GM12878 (cell line): ENCODE measurements at regions not wholly inside any gene's neighbourhood (a gene's known extent, or its start where the extent isn't known, plus 50 kb on each side); places are given as distances from the start of the nearest gene placed in this dataset.

Source experiments
- ATAC-seq: fragments of 200-7000 bp; cut with Tn5 transposase; 3 replicates; pipeline ENCODE4 v1.9.1; 2020; ENCODE audit warnings: mild to moderate bottlenecking, moderate library complexity
- BruUV-seq: library from RNA; stranded (reverse); fragments of 400-500 nt; replicated peaks from 2 replicates; lab custom pipeline; 2021; lab: Mats Ljungman, UMichigan
- CTCF ChIA-PET: fragments of 300-600 bp; sonication (Branson Sonifier 250); formaldehyde crosslinking; extraction: SDS; loops from one replicate; lab custom pipeline; 2021; ENCODE audit warnings: inconsistent platforms; lab: Yijun Ruan, JAX
- POLR2A ChIA-PET: fragments of 350-600 bp; formaldehyde crosslinking; extraction: SDS; loops from one replicate; lab custom pipeline; 2021; ENCODE audit warnings: inconsistent platforms; lab: Charles Lee
- RAD21 ChIA-PET: fragments of 300-600 bp; sonication (Branson Sonifier 250); formaldehyde crosslinking; loops from one replicate; lab custom pipeline; 2023; ENCODE audit warnings: antibody characterized with exemption; ENCODE audit not compliant: unreplicated experiment; lab: Charles Lee
- SMC1A ChIA-PET: fragments of 300-600 bp; sonication (Branson Sonifier 250); formaldehyde crosslinking; loops from one replicate; lab custom pipeline; 2023; ENCODE audit not compliant: unreplicated experiment, uncharacterized antibody; lab: Charles Lee
- DNase-seq: peaks from one replicate; pipeline ENCODE4 v3.0.0-alpha.2; 2011; ENCODE audit warnings: low read depth, low spot score
- FAIRE-seq: peaks from 3 replicates; lab custom pipeline; 2011; peaks lifted over from hg19 to GRCh38; lab: Jason Lieb, UNC
- H2AFZ ChIP-seq: 2 replicates; pipeline ENCODE4 v1.6.0; 2011; ENCODE audit warnings: low read depth, low read length, control low read depth; ENCODE audit not compliant: control insufficient read depth
- H3K27ac ChIP-seq: 2 replicates; pipeline ENCODE4 v1.5.1; 2011; ENCODE audit warnings: control low read depth; ENCODE audit not compliant: control insufficient read depth, insufficient read depth
- H3K27me3 ChIP-seq, 2 experiments: replicated peaks in 1 of 2; 2 replicates each; pipeline versions ENCODE4 v1.6.0 to v1.6.1; 2011; ENCODE audit warnings: low read length in 1 of 2; ENCODE audit not compliant: control insufficient read depth in 2 of 2, insufficient read depth in 2 of 2
- H3K36me3 ChIP-seq, 2 experiments: 2 replicates each; pipeline ENCODE4 v1.5.1; 2011; ENCODE audit warnings: low read length in 1 of 2; ENCODE audit not compliant: control insufficient read depth in 2 of 2, insufficient read depth in 2 of 2
- H3K4me1 ChIP-seq: 2 replicates; pipeline ENCODE4 v1.6.1; 2011; ENCODE audit warnings: mild to moderate bottlenecking, low read length, moderate library complexity, mixed read lengths; ENCODE audit not compliant: control insufficient read depth, insufficient read depth
- H3K4me2 ChIP-seq: 2 replicates; pipeline ENCODE4 v1.6.0; 2011; ENCODE audit warnings: control low read depth; ENCODE audit not compliant: control insufficient read depth, insufficient read depth
- H3K4me3 ChIP-seq: fragments of 200-600 bp; sonication (generic); 2 replicates; pipeline ENCODE4 v1.5.1; 2016
- H3K79me2 ChIP-seq: 2 replicates; pipeline ENCODE4 v1.6.0; 2011; ENCODE audit warnings: low read length; ENCODE audit not compliant: control insufficient read depth, insufficient read depth
- H3K9ac ChIP-seq: 2 replicates; pipeline ENCODE4 v1.8.0; 2011; ENCODE audit warnings: low read length, control low read depth, mixed read lengths; ENCODE audit not compliant: control insufficient read depth, insufficient read depth
- H3K9me3 ChIP-seq: replicated peaks from 3 replicates; pipeline ENCODE4 v1.5.1; 2011; ENCODE audit warnings: mild to moderate bottlenecking, low read length; ENCODE audit not compliant: control insufficient read depth, insufficient read depth
- H4K20me1 ChIP-seq: 2 replicates; pipeline ENCODE4 v1.6.0; 2011; ENCODE audit not compliant: control insufficient read depth, insufficient read depth
- CEBPB ChIP-seq, 2 experiments: fragments of 150-350 bp in 1 of 2; IDR thresholded peaks; 2 replicates each; pipeline ENCODE4 v1.6.1; 2012 to 2014; ENCODE audit warnings: low read depth in 2 of 2, low read length in 2 of 2, borderline replicate concordance in 1 of 2, inconsistent platforms in 1 of 2
- CREM ChIP-seq: IDR thresholded peaks from 2 replicates; pipeline ENCODE4 v1.6.1; 2014; ENCODE audit warnings: antibody characterized with exemption, low read depth
- EGR1 ChIP-seq, 2 experiments: IDR thresholded peaks; 1 replicate in 1 of 2; 2 replicates in 1 of 2; pipeline ENCODE4 v1.6.1; 2011 to 2012; ENCODE audit warnings: low read depth in 2 of 2, low read length in 2 of 2, borderline replicate concordance in 1 of 2, mild to moderate bottlenecking in 1 of 2, moderate library complexity in 1 of 2
- EP300 ChIP-seq, 2 experiments: fragments of 150-350 bp in 1 of 2; IDR thresholded peaks; 2 replicates each; pipeline ENCODE4 v1.6.1; 2011 to 2012; ENCODE audit warnings: low read depth in 2 of 2, low read length in 2 of 2, borderline replicate concordance in 1 of 2, improper control_type of control experiment in 1 of 2, inconsistent platforms in 1 of 2; ENCODE audit not compliant: control insufficient read depth in 1 of 2
- KAT2A ChIP-seq: conservative IDR thresholded peaks from 2 replicates; pipeline ENCODE4 v1.6.1; 2011; ENCODE audit warnings: low read depth, low read length; ENCODE audit not compliant: control insufficient read depth
- MTA2 ChIP-seq: fragments of 450-650 bp; IDR thresholded peaks from 2 replicates; pipeline ENCODE4 v1.6.1; 2016; ENCODE audit warnings: low read depth, mild to moderate bottlenecking, moderate library complexity
- NFIC ChIP-seq: IDR thresholded peaks from 2 replicates; pipeline ENCODE4 v1.6.1; 2012; ENCODE audit warnings: low read depth, mild to moderate bottlenecking, inconsistent platforms, low read length, moderate library complexity
- NR2C2 ChIP-seq: IDR thresholded peaks from 2 replicates; pipeline ENCODE4 v1.6.1; 2011; ENCODE audit warnings: borderline replicate concordance, low read depth; ENCODE audit not compliant: control insufficient read depth, insufficient read length
- PAX8 ChIP-seq: fragments of 450-650 bp; IDR thresholded peaks from 2 replicates; pipeline ENCODE4 v1.6.1; 2017; ENCODE audit warnings: mild to moderate bottlenecking, moderate library complexity
- POLR2AphosphoS2 ChIP-seq: IDR thresholded peaks from 2 replicates; pipeline ENCODE4 v1.6.1; 2011; ENCODE audit warnings: low read depth, mild to moderate bottlenecking, low read length, improper control_type of control experiment, moderate library complexity
- RELA ChIP-seq: fragments of 450-650 bp; IDR thresholded peaks from 2 replicates; pipeline ENCODE4 v1.8.0; 2014; ENCODE audit warnings: borderline replicate concordance; ENCODE audit not compliant: partially characterized antibody
- RUNX3 ChIP-seq: IDR thresholded peaks from 2 replicates; pipeline ENCODE4 v1.6.1; 2012; ENCODE audit warnings: low read length, inconsistent platforms
- TCF12 ChIP-seq: IDR thresholded peaks from 2 replicates; pipeline ENCODE4 v1.6.1; 2011; ENCODE audit warnings: low read depth, mild to moderate bottlenecking, low read length
- YY1 ChIP-seq: IDR thresholded peaks from 2 replicates; pipeline ENCODE4 v1.6.1; 2011; ENCODE audit warnings: low read depth, mild to moderate bottlenecking, low read length
- ZSCAN29 ChIP-seq: fragments of 450-650 bp; IDR thresholded peaks from 2 replicates; pipeline ENCODE4 v1.6.1; 2017; ENCODE audit warnings: mild to moderate bottlenecking, moderate library complexity
- WGBS: methylation state at CpG from one replicate; pipeline ENCODE4 v1.1.6; 2016; ENCODE audit warnings: low lambda C conversion rate; ENCODE audit not compliant: insufficient replicate concordance, insufficient coverage; ENCODE audit errors: missing lambda C conversion rate; 5-methylcytosine and 5-hydroxymethylcytosine counted together
- in situ Hi-C: fragments of 300-500 bp; cut with MboI; formaldehyde crosslinking; loops from 9 replicates; pipeline ENCODE4 v1.14.3; 2018; ENCODE audit warnings: mixed read lengths
- intact Hi-C: fragments of 100-400 bp; cut with micrococcal nuclease; formaldehyde crosslinking; loops from one replicate; pipeline ENCODE4 v1.14.2; 2022; ENCODE audit not compliant: unreplicated experiment
- TF ChIP-seq, protein P1 (sequence below): fragments of 450-650 bp; conservative IDR thresholded peaks from 2 replicates; pipeline ENCODE4 v1.6.1; 2017; ENCODE audit warnings: mild to moderate bottlenecking, moderate library complexity
- TF ChIP-seq, protein P2 (sequence below): fragments of 450-650 bp; IDR thresholded peaks from 2 replicates; pipeline ENCODE4 v1.6.1; 2017; ENCODE audit warnings: mild to moderate bottlenecking, moderate library complexity
- TF ChIP-seq, protein P3 (sequence below): IDR thresholded peaks from 2 replicates; pipeline ENCODE4 v1.6.1; 2011; ENCODE audit warnings: borderline replicate concordance, low read depth, mild to moderate bottlenecking, moderate library complexity, low read length; ENCODE audit not compliant: insufficient read depth, poor library complexity, severe bottlenecking

- no peaks in the 10 kb centered on the region for H4K20me1 ChIP-seq
- H3K27me3 ChIP-seq: no peaks in the 10 kb centered on the region
- no peak overlapping the region for H3K4me3 ChIP-seq
- no peak for DNase-seq
- no peaks in the 10 kb centered on the region for H3K9me3 ChIP-seq
- RAD21 ChIA-PET: no interaction called here
- WGBS: 57% methylated on average over 3 of the region's 3 CpGs
- in situ Hi-C loops: no loop called here
- intact Hi-C loops: no loop called here
- SMC1A ChIA-PET: no interaction called here
- H3K4me1 ChIP-seq: no peaks in the 10 kb centered on the region
- H3K9ac ChIP-seq: no peak overlapping the region
- ATAC-seq: no peak
- no peak overlapping the region for H2AFZ ChIP-seq
- FAIRE-seq: no peak
- H3K79me2 ChIP-seq: no peaks in the 10 kb centered on the region
- POLR2A ChIA-PET: no interaction called here
- no TSS peak for BruUV-seq
- TF ChIP-seq TCF12 (no peak), NR2C2 (no peak), YY1 (no peak), PAX8 (no peak), CEBPB (IDR thresholded peaks at IDR 0.05; ENCODE audit: borderline replicate concordance in 1 of 2, low read depth in 2 of 2, low read length in 2 of 2) (no peak), KAT2A (no peak), MTA2 (no peak), CREM (no peak), POLR2AphosphoS2 (no peak), EGR1 (IDR thresholded peaks at IDR 0.05; ENCODE audit: borderline replicate concordance in 1 of 2, low read depth in 2 of 2, low read length in 2 of 2) (no peak), EP300 (IDR thresholded peaks at IDR 0.05; ENCODE audit: borderline replicate concordance in 1 of 2, control insufficient read depth in 1 of 2, low read depth in 2 of 2, low read length in 2 of 2) (no peak), NFIC (no peak), ZSCAN29 (no peak), RUNX3 (no peak), RELA (no peak)
- TF ChIP-seq, protein P1, sequence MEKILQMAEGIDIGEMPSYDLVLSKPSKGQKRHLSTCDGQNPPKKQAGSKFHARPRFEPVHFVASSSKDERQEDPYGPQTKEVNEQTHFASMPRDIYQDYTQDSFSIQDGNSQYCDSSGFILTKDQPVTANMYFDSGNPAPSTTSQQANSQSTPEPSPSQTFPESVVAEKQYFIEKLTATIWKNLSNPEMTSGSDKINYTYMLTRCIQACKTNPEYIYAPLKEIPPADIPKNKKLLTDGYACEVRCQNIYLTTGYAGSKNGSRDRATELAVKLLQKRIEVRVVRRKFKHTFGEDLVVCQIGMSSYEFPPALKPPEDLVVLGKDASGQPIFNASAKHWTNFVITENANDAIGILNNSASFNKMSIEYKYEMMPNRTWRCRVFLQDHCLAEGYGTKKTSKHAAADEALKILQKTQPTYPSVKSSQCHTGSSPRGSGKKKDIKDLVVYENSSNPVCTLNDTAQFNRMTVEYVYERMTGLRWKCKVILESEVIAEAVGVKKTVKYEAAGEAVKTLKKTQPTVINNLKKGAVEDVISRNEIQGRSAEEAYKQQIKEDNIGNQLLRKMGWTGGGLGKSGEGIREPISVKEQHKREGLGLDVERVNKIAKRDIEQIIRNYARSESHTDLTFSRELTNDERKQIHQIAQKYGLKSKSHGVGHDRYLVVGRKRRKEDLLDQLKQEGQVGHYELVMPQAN: no peak
- TF ChIP-seq, protein P2, sequence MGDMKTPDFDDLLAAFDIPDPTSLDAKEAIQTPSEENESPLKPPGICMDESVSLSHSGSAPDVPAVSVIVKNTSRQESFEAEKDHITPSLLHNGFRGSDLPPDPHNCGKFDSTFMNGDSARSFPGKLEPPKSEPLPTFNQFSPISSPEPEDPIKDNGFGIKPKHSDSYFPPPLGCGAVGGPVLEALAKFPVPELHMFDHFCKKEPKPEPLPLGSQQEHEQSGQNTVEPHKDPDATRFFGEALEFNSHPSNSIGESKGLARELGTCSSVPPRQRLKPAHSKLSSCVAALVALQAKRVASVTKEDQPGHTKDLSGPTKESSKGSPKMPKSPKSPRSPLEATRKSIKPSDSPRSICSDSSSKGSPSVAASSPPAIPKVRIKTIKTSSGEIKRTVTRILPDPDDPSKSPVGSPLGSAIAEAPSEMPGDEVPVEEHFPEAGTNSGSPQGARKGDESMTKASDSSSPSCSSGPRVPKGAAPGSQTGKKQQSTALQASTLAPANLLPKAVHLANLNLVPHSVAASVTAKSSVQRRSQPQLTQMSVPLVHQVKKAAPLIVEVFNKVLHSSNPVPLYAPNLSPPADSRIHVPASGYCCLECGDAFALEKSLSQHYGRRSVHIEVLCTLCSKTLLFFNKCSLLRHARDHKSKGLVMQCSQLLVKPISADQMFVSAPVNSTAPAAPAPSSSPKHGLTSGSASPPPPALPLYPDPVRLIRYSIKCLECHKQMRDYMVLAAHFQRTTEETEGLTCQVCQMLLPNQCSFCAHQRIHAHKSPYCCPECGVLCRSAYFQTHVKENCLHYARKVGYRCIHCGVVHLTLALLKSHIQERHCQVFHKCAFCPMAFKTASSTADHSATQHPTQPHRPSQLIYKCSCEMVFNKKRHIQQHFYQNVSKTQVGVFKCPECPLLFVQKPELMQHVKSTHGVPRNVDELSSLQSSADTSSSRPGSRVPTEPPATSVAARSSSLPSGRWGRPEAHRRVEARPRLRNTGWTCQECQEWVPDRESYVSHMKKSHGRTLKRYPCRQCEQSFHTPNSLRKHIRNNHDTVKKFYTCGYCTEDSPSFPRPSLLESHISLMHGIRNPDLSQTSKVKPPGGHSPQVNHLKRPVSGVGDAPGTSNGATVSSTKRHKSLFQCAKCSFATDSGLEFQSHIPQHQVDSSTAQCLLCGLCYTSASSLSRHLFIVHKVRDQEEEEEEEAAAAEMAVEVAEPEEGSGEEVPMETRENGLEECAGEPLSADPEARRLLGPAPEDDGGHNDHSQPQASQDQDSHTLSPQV: no peak
- TF ChIP-seq, protein P3, sequence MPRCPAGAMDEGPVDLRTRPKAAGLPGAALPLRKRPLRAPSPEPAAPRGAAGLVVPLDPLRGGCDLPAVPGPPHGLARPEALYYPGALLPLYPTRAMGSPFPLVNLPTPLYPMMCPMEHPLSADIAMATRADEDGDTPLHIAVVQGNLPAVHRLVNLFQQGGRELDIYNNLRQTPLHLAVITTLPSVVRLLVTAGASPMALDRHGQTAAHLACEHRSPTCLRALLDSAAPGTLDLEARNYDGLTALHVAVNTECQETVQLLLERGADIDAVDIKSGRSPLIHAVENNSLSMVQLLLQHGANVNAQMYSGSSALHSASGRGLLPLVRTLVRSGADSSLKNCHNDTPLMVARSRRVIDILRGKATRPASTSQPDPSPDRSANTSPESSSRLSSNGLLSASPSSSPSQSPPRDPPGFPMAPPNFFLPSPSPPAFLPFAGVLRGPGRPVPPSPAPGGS: no peak
- no peaks in the 10 kb centered on the region for H3K36me3 ChIP-seq
- CTCF ChIA-PET: no interaction called here
- H3K4me2 ChIP-seq: no peak overlapping the region
- H3K27ac ChIP-seq: no peak overlapping the region
Observed at GRCh38 chr6:125469915-125470314, 168.1 kb upstream of the HDDC2 start.
